NAMALWA (cell line): ENCODE measurements at regions not wholly inside any gene's neighbourhood (a gene's known extent, or its start where the extent isn't known, plus 50 kb on each side); places are given as distances from the start of the nearest gene placed in this dataset.

Source experiments
- DNase-seq: peaks from one replicate; pipeline ENCODE4 v3.0.0-alpha.2; 2015; ENCODE audit warnings: low spot score

DNA sequence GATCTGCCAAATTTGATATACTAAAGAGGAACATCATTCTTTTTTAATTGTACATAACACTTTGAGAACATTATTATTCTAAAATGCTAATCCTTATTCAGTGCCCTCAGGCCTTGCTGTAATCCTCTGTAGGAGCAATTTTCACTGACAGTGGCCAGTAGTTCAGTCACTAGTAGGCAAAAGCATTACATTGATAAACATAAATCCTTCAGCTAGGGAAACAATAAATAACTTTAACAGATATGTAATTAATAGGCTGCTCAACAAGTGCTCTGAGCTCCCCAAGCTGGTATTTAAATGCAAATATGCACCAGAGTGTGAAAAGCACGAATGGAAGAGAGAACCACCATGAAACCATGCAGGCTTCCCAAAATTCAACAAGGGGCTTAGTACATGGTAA lies 77.7 kb upstream of the FAM47C start:
- no peak for DNase-seq

DNA sequence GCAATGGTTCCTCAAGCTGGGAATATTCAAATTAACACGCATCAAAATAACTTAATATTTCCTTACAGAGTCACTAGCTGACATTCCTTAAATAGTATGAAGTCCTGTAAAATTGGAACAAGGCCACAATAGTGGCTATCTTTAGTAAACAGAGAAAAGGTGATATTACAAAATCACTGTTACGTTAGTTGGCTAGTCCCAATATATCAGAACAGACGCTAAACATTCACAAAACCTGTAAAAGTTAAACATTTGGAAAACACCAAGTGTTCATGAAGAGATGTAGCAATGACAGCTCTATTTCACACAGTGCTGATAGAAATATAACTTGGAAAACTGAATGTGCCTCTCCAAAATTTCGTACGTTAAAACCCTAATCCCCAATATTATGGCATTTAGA lies 61.0 kb upstream of the FAM47C start:
- DNase-seq, result no peak

DNA sequence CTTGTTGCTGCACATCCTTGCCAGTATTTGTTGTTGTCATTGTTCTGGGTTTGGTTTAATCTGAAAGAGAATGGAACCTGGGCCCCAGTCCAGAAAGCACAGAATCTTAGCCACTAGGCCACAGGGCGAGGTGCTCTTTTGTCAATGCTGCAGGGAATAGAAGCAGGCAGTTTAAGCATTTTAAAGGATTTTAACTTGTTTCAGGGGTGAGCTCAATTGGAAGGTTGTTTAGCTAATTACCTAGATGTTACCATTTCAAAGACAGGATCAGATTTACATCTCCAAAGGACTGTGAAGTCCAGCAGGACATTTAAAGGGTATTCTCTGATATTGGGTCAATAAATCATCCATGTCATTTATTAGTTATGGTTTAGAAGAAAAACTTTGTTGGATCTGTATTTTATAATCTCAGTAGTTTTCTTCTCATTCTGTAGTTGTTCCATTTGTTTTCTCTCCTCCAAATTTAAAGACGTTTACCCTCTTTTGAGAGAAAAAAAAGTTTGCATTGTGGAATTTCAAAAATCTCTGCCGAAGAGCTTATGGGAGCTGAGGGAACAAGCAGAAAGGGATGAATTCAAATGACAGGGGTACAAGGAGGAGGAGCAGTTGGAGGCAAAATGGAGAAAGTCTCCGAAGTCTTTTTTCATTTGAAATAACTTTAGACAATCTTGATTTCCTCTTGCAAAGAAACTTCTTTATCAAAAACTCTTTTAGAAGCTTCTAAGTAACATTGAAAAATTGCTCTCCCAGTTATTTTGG lies 57.5 kb upstream of the FAM47C start:
- no peak for DNase-seq

DNA sequence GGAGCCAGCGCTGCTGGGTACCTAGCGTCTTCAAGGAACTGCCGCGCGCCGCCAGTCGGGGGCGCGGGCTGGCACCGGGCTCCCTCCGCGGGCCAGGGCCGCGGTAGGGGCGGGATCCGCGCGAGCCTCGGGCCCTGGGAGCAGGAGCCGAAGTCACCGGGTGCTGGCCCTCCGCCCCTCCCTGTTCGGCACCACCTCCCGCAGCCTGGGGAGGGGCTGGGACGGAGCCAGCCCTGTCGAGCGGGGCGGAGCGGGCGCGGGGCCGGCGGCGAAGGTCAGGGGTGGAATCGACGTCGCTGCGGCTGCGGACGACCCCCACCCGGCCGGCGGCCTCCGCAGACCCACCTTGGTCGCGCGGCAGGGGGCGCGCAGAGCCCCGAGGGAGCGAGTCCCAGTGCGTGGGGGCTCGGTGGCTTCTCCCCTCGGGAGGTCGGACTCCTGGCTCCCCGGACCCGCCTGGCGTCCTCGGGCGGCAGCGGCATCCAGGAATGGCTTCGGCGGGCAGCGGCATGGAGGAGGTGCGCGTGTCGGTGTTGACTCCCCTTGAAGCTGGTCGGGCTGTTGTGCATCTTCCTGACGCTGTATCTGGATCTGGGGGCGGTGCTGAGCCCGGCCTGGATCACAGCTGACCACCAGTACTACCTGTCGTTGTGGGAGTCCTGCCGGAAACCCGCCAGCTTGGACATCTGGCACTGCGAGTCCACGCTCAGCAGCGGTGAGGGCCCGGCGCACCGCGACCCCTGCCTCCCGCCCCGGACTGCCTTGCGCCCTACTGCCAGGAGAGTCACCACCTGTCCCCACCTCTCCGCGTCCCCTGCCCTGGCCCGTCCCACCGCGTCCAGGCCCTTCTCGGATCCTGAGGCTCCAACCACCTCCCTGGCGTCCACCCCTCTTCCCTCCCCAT lies 50.5 kb upstream of the FAM47C start:
- DNase-seq, result no peak
